A172 (cell line): ENCODE measurements at regions not wholly inside any gene's neighbourhood (a gene's known extent, or its start where the extent isn't known, plus 50 kb on each side); places are given as distances from the start of the nearest gene placed in this dataset.
"Not testable (repeated sequence)": the region's sequence is repeated elsewhere in the genome, so short reads cannot be mapped to it uniquely, and the experiment has no call there.

Experiments used
- DNase-seq: peaks from one replicate; pipeline ENCODE4 v3.0.0-alpha.2; 2015; ENCODE audit warnings: low spot score

GRCh38 chr3:69688400-69688799 lies 50.9 kb upstream of the MITF start:
- DNase-seq, result no peak

DNA sequence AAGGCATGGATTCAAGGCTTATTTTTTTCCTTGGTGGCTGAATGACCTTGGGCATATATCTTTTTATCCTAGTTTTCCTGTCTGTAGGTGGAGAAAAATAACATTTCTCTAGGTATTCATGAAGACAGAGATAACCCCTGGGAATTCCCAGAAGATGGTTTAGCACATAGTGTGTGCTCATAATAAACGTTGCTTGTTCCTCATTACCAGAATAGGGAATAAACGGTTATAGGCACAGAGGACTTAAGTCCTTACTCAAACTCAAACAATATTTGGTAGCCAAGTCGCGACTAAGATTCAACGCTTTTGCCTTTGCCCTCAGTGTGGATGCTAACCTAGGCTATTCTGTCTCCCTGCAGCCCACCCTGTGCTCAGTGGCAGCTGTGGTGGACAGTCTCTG lies 51.6 kb upstream of the MITF start:
- DNase-seq, result no peak

DNA sequence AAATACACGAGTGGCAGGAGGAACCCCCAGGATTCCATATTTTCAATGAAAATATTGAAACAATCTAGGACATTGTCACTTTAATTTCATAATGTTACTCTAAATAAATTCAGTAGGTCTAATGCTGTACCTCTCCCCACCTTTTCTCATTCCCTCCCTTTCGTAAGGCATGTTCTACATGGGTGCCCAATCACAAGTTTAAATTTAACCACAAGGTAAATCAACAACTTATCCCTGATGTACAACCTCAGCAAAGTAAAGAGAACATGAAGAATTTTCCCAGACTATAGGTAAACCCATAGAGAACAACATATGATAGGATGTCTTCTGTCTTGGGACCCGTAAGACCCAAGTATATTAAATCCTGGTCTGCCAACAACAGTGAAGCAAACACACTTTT lies 53.2 kb upstream of the MITF start:
- no peak for DNase-seq

DNA sequence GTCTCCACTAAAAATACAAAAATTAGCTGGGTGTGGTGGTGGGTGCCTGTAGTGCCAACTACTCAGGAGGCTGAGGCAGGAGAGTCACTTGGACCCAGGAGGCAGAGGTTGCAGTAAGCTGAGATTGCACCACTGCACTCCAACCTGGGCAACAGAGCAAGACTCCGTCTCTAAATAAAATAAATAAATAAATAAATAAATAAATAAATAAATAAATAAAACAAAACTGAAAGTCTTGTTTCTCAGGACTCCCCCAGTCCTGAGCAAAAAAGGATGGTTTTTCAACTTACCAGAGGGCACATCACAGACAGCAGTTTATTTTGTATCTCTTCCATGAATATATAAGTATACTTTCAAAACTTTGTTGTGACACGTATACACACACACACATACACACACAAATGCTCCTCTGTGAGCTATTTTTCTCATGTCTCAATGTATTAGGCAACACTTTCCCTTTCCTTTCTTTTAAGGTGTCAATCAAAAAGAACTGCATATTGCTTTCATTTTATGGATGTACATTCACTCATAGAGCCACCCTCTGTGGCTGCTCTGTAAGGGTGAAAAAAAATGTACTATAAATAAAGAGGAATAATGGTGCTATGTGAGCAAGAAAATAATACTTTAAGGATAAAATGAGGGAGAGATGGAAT lies 54.8 kb upstream of the MITF start:
- no peak for DNase-seq

- DNase-seq, result no peak
Observed at GRCh38 chr3:69683082-69683806, 56.0 kb upstream of the MITF start.

DNA sequence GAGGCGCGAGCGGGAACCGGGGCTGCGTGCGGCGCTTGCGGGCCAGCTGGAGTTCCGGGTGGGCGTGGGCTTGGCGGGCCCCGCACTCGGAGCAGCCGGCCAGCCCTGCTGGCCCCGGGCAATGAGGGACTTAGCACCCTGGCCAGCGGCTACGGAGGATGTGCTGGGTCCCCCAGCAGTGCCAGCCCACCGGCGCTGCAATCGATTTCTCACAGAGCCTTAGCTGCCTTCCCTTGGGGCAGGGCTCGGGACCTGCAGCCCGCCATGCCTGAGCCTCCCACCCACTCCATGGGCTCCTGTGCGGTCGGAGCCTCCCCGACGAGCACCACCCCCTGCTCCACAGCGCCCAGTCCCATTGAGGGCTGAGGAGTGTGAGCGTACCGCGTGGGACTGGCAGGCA lies 61.8 kb upstream of the MITF start:
- DNase-seq, result not testable (repeated sequence)

GRCh38 chr3:69675786-69676530 lies 63.3 kb upstream of the MITF start:
- no peak for DNase-seq

DNA sequence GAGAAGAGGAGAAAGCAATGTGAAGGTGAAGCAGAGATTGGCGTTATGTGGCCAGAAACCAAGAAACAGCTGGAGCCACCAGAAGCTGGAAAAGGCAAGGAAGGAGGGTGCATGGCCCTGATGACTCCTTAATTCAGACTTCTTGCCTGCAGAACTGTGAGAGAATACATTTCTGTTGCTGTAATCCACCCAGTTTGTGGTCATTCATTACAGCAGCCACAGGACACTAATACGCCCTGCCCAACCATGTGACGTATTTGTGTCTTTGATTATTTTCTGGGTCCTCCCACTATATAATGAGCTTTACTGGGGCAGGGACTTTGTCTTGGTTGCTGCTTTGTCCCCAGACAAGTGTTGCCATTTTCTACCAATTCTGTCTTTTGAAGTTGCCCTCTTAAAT lies 64.5 kb upstream of the MITF start:
- no peak for DNase-seq

GRCh38 chr3:69671082-69671952 lies 67.9 kb upstream of the MITF start:
- DNase-seq, result peak; percentile 51

- no peak for DNase-seq
Observed at GRCh38 chr3:69669070-69669469, 70.2 kb upstream of the MITF start.

DNA sequence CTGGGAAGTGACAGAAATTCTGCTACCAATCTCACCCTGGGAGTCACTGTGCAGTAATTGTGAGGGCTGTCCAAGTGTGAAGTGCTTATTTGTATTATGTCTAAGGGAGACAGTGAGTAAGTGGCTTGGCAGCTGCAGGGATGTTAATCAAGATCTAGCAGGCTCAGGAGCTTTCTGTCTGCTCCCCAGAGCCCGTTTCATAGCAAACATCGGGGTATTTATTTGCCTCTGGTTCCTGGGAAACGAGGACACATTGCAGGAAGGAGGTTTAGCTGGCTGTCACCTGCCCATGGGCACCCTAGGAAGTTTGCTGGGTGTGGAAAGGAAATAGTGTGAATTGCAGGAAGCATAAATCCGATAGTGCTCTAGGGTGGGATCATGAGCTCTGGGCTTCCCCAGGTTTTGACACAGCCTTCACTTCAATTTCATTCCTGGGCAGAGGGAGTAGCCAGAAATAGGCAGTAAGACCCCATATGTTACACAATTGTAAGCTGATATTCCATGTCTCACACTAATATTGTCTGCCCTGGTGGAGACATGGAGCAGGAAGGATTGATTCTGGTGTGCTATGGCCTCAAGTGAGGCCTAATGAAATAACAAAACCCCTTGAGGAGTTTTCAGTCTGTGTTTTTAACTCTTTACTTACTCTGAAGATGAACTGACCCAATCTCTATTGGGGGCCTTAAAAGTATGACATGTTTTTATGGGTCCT lies 74.1 kb upstream of the MITF start:
- peak; percentile 59 for DNase-seq

DNA sequence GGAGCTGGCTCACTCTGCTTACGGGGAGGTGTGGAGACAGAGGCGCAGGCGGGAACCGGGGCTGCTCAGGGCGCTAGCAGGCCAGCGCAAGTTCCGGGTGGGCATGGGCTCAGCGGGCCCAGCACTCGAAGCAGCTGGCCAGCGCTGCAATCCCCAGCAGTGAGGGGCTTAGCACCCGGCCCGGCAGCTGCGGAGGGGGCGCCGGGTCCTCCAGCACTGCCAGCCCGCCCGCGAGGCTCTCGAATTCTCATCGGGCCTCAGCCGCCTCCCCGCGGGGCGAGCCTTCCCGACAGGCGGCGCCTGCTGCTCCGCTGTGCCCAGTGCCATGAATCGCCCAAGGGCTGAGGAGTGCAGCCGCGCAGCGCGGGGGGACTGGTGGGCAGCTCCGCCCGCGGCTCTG lies 78.6 kb upstream of the MITF start:
- no peak for DNase-seq

DNA sequence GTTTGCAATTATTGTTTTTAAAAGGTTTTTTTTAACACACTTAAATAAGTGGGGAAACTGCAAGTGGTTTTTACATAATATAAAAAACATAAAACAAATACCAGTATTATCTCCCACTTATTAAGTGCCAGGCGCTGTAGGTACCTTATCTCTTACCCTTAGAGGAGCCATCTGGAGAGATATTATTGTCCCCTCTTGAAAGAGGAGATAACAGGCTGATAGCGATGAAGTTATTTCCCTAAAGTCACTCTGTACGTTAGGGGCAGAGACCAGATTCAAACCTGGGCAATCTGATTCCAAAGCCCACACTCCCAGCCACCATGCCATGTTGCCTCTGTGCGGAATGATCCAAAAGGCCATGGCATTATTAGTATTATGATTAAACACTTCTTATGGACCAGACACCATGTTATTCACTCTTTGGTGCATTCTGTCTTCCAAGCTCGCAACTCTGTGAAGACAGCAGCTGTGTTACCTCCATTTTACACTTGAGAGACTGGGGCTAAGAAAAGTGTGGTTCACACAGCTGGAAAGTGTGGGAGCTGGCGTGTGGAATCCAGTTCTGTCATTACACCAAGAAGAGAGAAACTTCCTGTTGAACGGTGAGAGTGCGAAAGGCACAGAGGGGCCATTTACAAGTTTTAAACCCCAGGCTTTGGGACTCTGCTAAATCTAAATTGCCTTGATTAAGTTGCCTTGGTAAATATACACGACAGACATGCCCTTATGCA lies 79.9 kb upstream of the MITF start:
- DNase-seq, result no peak

- DNase-seq, result no peak
Observed at GRCh38 chr3:69658514-69659140, 80.6 kb upstream of the MITF start.

DNA sequence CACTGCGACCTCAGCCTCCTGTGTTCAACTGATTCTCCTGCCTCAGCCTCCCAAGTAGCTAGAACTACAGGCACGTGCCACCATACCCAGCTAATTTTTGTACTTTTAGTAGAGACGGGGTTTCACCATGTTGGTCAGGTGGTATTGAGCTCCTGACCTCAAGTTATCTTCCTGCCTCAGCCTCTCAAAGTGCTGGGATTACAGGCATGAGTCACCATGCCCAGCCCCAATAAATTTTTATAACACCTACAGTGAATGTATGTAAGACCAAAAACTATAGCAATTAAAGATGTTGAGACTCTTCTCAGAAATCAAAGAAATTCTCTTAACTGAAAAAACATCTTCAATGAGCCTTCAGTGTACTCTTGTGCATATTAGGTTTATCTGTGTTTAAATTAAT lies 82.2 kb upstream of the MITF start:
- not testable (repeated sequence) for DNase-seq

DNA sequence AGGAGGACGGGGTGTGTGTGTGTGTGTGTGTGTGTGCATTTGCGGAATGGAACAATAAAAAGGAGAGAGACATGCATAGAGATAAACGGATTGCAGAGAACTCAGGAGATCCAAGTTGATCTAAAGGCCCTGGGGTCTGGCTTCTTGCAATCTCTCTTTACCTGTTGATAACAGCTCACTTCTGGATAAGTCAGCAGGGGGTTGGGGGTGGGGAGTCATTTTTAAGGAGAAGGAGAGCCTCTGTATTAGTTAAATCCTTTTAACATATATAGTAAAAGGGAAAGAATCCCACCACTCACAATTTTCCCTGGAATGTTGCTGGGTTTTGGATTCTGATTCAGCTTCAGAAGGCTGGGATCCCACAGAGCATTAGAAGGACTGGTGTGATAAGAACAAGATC lies 87.5 kb upstream of the MITF start:
- DNase-seq, result no peak

DNA sequence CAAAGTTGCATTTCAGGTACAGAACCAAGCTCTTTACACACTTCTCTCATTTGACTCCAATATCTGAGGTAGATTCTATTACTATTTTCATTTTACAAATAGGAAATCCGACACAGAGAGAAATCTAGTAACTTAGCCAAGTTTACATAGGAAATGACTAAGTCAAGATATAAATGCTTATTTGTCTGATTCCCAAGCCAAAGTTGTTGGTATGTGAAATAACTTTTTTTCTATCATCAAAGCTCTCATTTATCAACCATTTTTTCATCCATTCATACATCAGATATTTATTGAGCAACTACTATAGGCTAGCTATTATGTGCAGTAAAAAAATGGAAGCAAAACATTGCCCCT lies 89.2 kb upstream of the MITF start:
- DNase-seq, result no peak

DNA sequence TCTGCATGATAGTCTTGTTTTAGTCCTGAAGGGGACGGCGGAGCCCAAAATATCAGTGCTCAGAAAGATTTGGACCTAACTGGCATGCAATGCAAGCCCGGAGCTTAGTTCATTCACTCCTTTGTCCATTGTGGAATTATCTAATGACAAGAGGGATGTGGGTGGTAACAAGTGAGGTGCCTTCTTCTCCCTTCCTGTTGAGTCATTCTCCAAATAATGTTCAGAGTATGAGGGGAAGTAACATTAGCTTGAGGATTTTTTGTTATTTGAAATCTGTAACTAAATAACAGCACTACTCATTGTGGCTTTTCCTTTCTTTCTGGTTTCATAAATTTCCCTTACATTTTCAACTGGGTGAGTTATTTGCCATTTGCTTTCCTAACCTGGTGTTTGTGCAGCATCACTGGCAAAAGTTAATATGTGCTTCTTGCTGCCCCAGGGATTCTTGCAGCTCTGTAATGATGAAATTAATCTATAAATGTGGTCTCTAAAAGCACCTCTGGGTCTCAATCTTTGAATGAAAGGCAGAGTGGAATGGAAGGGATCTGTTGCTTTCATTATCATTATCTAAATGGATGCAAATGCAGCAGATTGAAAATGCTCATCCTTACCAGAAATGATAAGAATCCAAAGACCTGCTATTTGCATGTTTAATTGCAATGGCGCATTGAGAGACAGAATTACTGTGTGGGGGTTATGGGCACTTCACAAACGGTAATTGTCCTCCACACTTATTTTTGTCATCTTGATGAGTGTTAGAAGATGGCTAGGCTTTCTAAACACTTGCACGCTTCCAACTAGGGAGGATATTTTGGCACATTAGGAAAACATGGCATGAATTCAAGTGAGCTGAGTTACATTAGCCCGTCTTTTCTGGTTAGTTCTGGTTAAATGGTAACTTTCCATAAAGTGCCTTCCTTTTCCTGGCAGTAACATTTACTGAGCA lies 89.9 kb upstream of the MITF start:
- peak; percentile 57 for DNase-seq

- no peak for DNase-seq
Observed at GRCh38 chr3:69648126-69648525, 91.1 kb upstream of the MITF start.
